ENCODE measurements at regions not wholly inside any gene's neighbourhood (a gene's known extent, or its start where the extent isn't known, plus 50 kb on each side); places are given as distances from the start of the nearest gene placed in this dataset.

DNA sequence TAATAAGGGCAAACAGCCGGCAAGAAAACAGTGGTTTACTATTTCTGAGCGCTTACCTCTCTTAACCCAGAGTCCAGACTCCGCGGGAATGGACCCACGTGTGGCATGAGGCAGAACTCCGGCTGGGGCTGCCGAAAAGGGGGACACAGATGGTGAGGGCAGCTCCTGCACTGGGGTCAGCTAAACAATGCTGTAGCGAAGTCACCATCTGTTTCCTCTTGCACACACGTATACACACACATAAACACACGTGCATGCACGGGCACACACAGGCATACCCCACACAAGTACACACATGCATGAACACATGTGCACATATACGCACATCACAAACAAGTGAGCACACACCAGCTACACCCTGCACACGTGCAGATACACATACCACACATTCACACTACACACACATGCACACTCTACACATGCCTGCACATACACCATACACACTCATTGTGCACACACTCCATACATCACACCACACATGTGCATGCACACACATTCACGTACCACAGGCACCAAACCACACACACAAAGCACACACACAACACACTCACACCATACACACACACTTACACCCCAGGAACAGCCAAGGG, 105.9 kb upstream of the ID2 start:
- TF ChIP-seq, protein P1, sequence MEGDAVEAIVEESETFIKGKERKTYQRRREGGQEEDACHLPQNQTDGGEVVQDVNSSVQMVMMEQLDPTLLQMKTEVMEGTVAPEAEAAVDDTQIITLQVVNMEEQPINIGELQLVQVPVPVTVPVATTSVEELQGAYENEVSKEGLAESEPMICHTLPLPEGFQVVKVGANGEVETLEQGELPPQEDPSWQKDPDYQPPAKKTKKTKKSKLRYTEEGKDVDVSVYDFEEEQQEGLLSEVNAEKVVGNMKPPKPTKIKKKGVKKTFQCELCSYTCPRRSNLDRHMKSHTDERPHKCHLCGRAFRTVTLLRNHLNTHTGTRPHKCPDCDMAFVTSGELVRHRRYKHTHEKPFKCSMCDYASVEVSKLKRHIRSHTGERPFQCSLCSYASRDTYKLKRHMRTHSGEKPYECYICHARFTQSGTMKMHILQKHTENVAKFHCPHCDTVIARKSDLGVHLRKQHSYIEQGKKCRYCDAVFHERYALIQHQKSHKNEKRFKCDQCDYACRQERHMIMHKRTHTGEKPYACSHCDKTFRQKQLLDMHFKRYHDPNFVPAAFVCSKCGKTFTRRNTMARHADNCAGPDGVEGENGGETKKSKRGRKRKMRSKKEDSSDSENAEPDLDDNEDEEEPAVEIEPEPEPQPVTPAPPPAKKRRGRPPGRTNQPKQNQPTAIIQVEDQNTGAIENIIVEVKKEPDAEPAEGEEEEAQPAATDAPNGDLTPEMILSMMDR (IDR thresholded peaks at IDR 0.05), result no peak
- no peak for TF ChIP-seq POLR2A (IDR thresholded peaks at IDR 0.05)

Measured in adrenal gland (tissue), 5 donors.